ENCODE measurements at regions not wholly inside any gene's neighbourhood (a gene's known extent, or its start where the extent isn't known, plus 50 kb on each side); places are given as distances from the start of the nearest gene placed in this dataset.

DNA sequence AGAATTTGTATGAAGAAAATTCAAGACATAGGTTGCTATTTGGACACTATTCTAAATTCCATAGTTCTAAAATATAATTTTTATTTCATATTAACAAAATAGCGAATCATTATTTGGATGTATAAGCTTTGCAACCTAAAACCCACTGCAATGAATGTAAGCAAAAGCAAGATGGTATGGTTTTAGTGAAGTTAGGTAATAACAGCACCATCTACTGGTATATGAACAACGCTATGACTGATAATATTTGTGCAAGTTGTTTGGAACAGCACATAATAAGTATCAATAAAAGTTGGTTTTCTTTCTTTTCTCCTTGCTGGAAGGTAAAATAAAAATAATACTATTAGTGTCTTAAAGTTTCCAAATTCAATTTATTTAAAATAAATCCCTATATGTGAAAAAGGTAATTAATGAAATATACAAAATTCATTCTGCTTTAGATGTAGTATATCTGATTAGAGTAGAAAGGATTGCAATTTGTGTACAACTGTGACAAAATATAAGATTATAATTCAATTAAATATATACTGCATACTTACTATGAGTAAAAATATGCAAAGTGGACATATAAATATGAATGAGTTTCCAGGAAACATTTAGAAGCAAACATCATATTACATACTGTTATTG is 79.0 kb upstream of the LSM8 start:
- TF ChIP-seq, protein P1, sequence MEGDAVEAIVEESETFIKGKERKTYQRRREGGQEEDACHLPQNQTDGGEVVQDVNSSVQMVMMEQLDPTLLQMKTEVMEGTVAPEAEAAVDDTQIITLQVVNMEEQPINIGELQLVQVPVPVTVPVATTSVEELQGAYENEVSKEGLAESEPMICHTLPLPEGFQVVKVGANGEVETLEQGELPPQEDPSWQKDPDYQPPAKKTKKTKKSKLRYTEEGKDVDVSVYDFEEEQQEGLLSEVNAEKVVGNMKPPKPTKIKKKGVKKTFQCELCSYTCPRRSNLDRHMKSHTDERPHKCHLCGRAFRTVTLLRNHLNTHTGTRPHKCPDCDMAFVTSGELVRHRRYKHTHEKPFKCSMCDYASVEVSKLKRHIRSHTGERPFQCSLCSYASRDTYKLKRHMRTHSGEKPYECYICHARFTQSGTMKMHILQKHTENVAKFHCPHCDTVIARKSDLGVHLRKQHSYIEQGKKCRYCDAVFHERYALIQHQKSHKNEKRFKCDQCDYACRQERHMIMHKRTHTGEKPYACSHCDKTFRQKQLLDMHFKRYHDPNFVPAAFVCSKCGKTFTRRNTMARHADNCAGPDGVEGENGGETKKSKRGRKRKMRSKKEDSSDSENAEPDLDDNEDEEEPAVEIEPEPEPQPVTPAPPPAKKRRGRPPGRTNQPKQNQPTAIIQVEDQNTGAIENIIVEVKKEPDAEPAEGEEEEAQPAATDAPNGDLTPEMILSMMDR (IDR thresholded peaks at IDR 0.05; ENCODE audit: poor library complexity, severe bottlenecking), result peak; percentile 80
- TF ChIP-seq POLR2AphosphoS5 (IDR thresholded peaks at IDR 0.05) (no peak), RAD21 (conservative IDR thresholded peaks at IDR 0.05) (peak; percentile 88), EP300 (conservative IDR thresholded peaks at IDR 0.05; ENCODE audit: poor library complexity, severe bottlenecking) (no peak), MXI1 (conservative IDR thresholded peaks at IDR 0.05; ENCODE audit: poor library complexity, severe bottlenecking) (no peak)

Data from neural cell (in vitro differentiated cells).